Parathyroid adenoma (tissue), 2 donors: ENCODE measurements at regions not wholly inside any gene's neighbourhood (a gene's known extent, or its start where the extent isn't known, plus 50 kb on each side); places are given as distances from the start of the nearest gene placed in this dataset.

Experiments used
- H2AFZ ChIP-seq: fragments of 300-600 bp; sonication (generic); one replicate; pipeline ENCODE4 v1.7.0; 2017; ENCODE audit warnings: antibody characterized with exemption, mild to moderate bottlenecking
- H3K27ac ChIP-seq: fragments of 300-600 bp; sonication (generic); one replicate; pipeline ENCODE4 v1.7.0; 2017
- H3K27me3 ChIP-seq: fragments of 300-600 bp; sonication (generic); one replicate; pipeline ENCODE4 v1.7.0; 2017; ENCODE audit warnings: low read length; ENCODE audit not compliant: control insufficient read depth, insufficient read depth
- H3K36me3 ChIP-seq: fragments of 300-600 bp; sonication (generic); one replicate; pipeline ENCODE4 v1.7.0; 2017; ENCODE audit warnings: low read length; ENCODE audit not compliant: control insufficient read depth, insufficient read depth
- H3K4me1 ChIP-seq: fragments of 300-600 bp; sonication (generic); one replicate; pipeline ENCODE4 v1.7.0; 2017; ENCODE audit warnings: control low read depth
- H3K4me2 ChIP-seq: fragments of 300-600 bp; sonication (generic); one replicate; pipeline ENCODE4 v1.7.0; 2017; ENCODE audit warnings: low read length
- H3K4me3 ChIP-seq: fragments of 300-600 bp; sonication (generic); one replicate; pipeline ENCODE4 v1.7.0; 2017; ENCODE audit warnings: low read depth, low read length
- H3K79me2 ChIP-seq: fragments of 300-600 bp; sonication (generic); one replicate; pipeline ENCODE4 v1.7.0; 2017; ENCODE audit warnings: control low read depth
- H3K9ac ChIP-seq: fragments of 300-600 bp; sonication (generic); one replicate; pipeline ENCODE4 v1.7.0; 2017; ENCODE audit warnings: mild to moderate bottlenecking
- H3K9me3 ChIP-seq: fragments of 300-600 bp; sonication (generic); one replicate; pipeline ENCODE4 v1.7.0; 2017; ENCODE audit warnings: low read length; ENCODE audit not compliant: control insufficient read depth
- CTCF ChIP-seq: fragments of 300-600 bp; sonication (generic); IDR thresholded peaks from one replicate; pipeline ENCODE4 v1.7.0; 2017; ENCODE audit warnings: antibody characterized with exemption, mild to moderate bottlenecking
- donor health status: primary hyperparathyroidism.

DNA sequence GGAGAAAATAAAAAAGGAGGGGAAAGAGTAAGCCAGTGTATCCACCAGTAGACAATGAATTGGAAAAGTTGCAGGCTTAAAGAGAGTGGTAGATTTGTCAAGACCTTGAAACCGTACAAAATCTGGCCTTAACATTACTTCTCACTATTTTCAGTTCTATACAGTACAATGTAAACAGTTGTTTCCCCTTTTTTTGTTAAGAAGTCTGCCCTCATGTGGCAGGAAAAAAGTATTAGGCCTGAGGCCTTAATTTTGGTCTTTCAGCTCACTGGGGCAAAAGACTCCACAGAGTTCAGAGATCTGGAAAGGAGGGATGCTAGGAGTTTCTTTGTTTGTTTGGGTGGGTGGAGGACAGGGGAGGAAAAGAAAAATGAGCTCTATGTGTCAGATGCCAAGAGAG is 92.8 kb upstream of the CCDC160 start:
- Histone ChIP-seq H3K9ac (no peak overlapping the region), H3K27ac (no peak overlapping the region), H3K79me2 (no peaks in the 10 kb centered on the region), H2AFZ (no peak overlapping the region), H3K9me3 (no peaks in the 10 kb centered on the region), H3K27me3 (no peaks in the 10 kb centered on the region), H3K36me3 (no peaks in the 10 kb centered on the region), H3K4me3 (no peak overlapping the region), H3K4me1 (no peaks in the 10 kb centered on the region), H3K4me2 (no peak overlapping the region)
- no peak for TF ChIP-seq CTCF

DNA sequence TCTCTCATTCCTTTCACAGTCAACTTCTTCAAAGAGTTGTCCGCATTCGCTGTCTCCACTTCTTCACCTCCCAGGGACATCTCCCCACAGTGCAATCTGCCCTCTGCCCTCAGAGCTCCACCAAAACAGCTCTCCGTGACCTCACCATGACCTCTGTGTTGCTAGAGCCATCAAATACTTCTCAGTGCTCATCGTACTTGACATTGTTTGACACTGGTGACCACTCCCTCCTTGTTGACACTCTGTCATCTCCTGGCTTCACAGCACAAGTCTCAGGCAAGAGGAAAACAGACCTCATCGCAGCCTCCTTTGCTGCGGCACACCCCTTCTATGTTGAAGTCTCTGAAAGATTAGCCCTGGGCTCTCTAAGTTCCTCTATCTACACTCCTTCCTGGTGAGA is 90.5 kb upstream of the CCDC160 start:
- TF ChIP-seq CTCF: no peak
- Histone ChIP-seq H3K27me3 (no peaks in the 10 kb centered on the region), H3K4me1 (no peaks in the 10 kb centered on the region)

GRCh38 chrX:134148172-134148692 is 88.8 kb upstream of the CCDC160 start:
- Histone ChIP-seq H3K36me3 (no peaks in the 10 kb centered on the region), H2AFZ (peak overlapping the region; percentile 17), H3K9me3 (no peaks in the 10 kb centered on the region), H3K4me2 (no peak overlapping the region), H3K79me2 (no peaks in the 10 kb centered on the region), H3K27ac (no peak overlapping the region), H3K4me1 (no peaks in the 10 kb centered on the region), H3K9ac (no peak overlapping the region), H3K4me3 (no peak overlapping the region), H3K27me3 (no peaks in the 10 kb centered on the region)
- no peak for TF ChIP-seq CTCF

More for the DNA sequence above, 90.5 kb upstream of the CCDC160 start:
- Histone ChIP-seq H2AFZ (no peak overlapping the region), H3K4me2 (no peak overlapping the region), H3K36me3 (no peaks in the 10 kb centered on the region), H3K79me2 (no peaks in the 10 kb centered on the region), H3K9me3 (no peaks in the 10 kb centered on the region), H3K27ac (no peak overlapping the region), H3K9ac (no peak overlapping the region), H3K4me3 (no peak overlapping the region)

DNA sequence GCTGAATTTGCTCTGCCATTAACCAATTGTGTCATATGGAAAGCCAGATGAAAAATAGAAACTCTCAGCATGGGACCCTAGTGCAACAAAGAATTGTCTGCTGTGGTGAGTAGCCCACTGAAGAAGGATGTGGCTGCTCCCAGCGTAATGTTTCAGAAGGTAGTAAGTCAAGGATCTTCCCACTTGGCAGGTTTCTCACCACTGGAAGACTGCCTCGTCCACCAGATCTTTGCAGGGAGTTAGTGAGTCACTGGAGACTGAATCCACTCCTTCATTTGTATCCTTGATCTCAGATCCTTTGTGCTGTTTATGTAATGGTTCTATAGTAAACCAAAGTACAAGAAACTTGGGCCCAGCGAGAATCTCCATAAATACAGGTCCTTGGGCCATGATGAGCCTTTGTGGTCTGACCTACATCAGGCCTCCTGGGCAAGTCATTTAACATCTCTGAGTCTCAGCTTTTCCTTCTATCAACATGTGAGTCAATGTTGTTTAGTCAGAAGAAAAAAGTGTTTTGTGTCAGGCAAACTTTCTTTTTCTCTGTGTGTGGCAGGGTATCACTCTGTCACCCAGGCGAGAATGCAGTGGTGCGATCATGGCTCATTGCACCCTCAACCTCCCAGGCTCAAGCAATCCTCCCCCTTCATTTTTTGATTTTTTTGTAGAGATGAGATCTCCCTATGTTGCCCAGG is 78.0 kb upstream of the CCDC160 start:
- H3K79me2 ChIP-seq: no peaks in the 10 kb centered on the region
- H3K4me2 ChIP-seq: no peak overlapping the region
- H3K9ac ChIP-seq: no peak overlapping the region
- no peak overlapping the region for H2AFZ ChIP-seq
- TF ChIP-seq CTCF: no peak
- no peaks in the 10 kb centered on the region for H3K27me3 ChIP-seq
- H3K36me3 ChIP-seq: no peaks in the 10 kb centered on the region
- H3K4me1 ChIP-seq: no peaks in the 10 kb centered on the region
- H3K9me3 ChIP-seq: no peaks in the 10 kb centered on the region
- no peak overlapping the region for H3K27ac ChIP-seq
- no peak overlapping the region for H3K4me3 ChIP-seq

GRCh38 chrX:134161162-134161561 is 75.8 kb upstream of the CCDC160 start:
- TF ChIP-seq CTCF: no peak
- Histone ChIP-seq H3K79me2 (no peaks in the 10 kb centered on the region), H3K27ac (no peak overlapping the region), H3K27me3 (no peaks in the 10 kb centered on the region), H3K9ac (no peak overlapping the region), H2AFZ (no peak overlapping the region), H3K36me3 (no peaks in the 10 kb centered on the region), H3K4me1 (no peaks in the 10 kb centered on the region), H3K9me3 (no peaks in the 10 kb centered on the region), H3K4me3 (no peak overlapping the region), H3K4me2 (no peak overlapping the region)
